ENCODE measurements at regions not wholly inside any gene's neighbourhood (a gene's known extent, or its start where the extent isn't known, plus 50 kb on each side); places are given as distances from the start of the nearest gene placed in this dataset.
"Not testable (repeated sequence)": the region's sequence is repeated elsewhere in the genome, so short reads cannot be mapped to it uniquely, and the experiment has no call there.

DNA sequence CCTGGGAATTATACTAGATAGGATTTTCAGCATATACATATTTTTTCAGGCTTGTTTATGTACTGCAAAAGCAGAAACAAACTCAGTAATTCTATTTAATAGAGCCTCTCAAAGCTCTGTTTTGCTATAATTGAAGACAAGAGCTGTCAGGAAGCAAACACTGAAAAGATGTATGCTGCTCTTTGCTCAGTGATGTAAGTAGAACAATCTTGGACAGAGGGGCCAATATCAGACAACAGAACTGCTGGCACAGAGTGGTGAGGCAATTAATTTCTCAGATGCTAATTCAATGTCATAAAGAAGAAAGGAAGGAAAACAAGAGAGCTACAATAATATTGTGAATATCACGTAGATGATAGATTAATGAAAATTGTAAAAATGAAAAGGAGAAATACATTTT, 663.3 kb upstream of the ADGRB3 start:
- no peak for DNase-seq (ENCODE audit: low read depth)
- TF ChIP-seq CTCF (IDR thresholded peaks at IDR 0.05; ENCODE audit: control insufficient read depth, insufficient read depth, low read depth, low read length, missing control alignments), result no peak
- no peak overlapping the region for H3K4me3 ChIP-seq (ENCODE audit: control insufficient read depth, low read depth, low read length)

DNA sequence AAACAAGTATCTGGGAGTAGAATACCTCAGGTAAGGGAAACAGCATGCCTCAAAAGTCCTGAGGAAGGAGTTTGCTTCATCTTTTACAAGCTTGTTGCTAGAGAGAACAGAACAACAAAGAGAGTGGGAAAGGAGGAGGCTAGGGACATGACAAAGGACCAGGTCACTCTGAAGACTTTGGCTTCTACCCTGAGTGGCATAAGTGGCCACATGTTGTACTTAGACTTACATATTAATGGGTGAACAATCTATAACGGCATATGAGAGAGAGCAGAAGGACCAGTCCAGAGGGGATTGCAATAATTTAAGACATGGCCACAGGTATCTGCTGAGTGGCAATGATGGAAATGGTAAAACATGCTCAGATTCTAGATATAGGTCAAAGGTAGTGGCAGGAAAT, 668.3 kb upstream of the ADGRB3 start:
- DNase-seq (ENCODE audit: low read depth), result no peak
- no peak for TF ChIP-seq CTCF (IDR thresholded peaks at IDR 0.05; ENCODE audit: control insufficient read depth, insufficient read depth, low read depth, low read length, missing control alignments)

GRCh38 chr6:67956352-67956751, 678.7 kb upstream of the ADGRB3 start:
- no peak for TF ChIP-seq CTCF (IDR thresholded peaks at IDR 0.05; ENCODE audit: control insufficient read depth, insufficient read depth, low read depth, low read length, missing control alignments)
- no peak overlapping the region for H3K4me3 ChIP-seq (ENCODE audit: control insufficient read depth, low read depth, low read length)
- DNase-seq (ENCODE audit: low read depth), result no peak

More for the DNA sequence above, 668.3 kb upstream of the ADGRB3 start:
- no peak overlapping the region for H3K4me3 ChIP-seq (ENCODE audit: control insufficient read depth, low read depth, low read length)

DNA sequence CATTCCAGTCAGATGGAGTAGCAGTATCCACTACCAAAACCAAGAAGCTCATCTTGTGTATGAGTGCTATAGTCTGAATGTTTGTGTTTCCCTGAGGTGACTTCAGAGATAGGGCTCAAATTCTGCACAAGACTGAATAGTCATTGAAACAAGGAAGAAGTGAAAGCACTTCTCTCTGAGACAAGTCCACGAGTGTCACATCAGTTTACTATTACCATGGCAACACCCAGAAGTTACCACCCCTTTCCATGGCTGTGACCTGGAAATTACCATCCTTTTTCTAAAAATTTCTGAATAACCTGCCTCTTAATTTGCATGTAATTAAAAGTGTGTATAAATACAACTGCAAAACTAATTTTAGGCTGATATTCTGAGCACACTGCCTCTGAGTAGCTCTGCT, 682.1 kb upstream of the ADGRB3 start:
- DNase-seq (ENCODE audit: low read depth), result no peak
- no peak overlapping the region for H3K4me3 ChIP-seq (ENCODE audit: control insufficient read depth, low read depth, low read length)
- no peak for TF ChIP-seq CTCF (IDR thresholded peaks at IDR 0.05; ENCODE audit: control insufficient read depth, insufficient read depth, low read depth, low read length, missing control alignments)

GRCh38 chr6:67952121-67952520, 683.0 kb upstream of the ADGRB3 start:
- TF ChIP-seq CTCF (IDR thresholded peaks at IDR 0.05; ENCODE audit: control insufficient read depth, insufficient read depth, low read depth, low read length, missing control alignments), result no peak
- H3K4me3 ChIP-seq (ENCODE audit: control insufficient read depth, low read depth, low read length), result no peak overlapping the region
- no peak for DNase-seq (ENCODE audit: low read depth)

DNA sequence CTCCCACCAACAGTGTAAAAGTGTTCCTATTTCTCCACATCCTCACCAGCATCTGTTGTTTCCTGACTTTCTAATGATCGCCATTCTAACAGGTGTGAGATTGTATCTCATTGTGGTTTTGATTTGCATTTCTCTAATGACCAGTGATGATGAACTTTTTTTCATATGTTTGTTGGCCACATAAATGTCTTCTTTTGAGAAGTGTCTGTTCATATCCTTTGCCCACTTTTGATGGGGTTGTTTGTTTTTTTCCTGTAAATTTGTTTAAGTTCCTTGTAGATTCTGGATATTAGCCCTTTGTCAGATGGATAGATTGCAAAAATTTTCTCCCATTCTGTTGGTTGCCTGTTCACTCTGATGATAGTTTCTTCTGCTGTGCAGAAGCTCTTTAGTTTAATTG, 687.3 kb upstream of the ADGRB3 start:
- not testable (repeated sequence) for H3K4me3 ChIP-seq (ENCODE audit: control insufficient read depth, low read depth, low read length); DNase-seq (ENCODE audit: low read depth)

GRCh38 chr6:67935976-67936477, 699.1 kb upstream of the ADGRB3 start:
- DNase-seq (ENCODE audit: low read depth), result no peak
- TF ChIP-seq CTCF (IDR thresholded peaks at IDR 0.05; ENCODE audit: control insufficient read depth, insufficient read depth, low read depth, low read length, missing control alignments), result no peak
- no peak overlapping the region for H3K4me3 ChIP-seq (ENCODE audit: control insufficient read depth, low read depth, low read length)

Data from AG09309 (cell line).